Liver (tissue), 3 donors: ENCODE measurements at regions not wholly inside any gene's neighbourhood (a gene's known extent, or its start where the extent isn't known, plus 50 kb on each side); places are given as distances from the start of the nearest gene placed in this dataset.

ENCODE experiments used
- JUND ChIP-seq, 2 donors: IDR thresholded peaks; 2 replicates each; pipeline ENCODE4 v1.6.1; 2016; ENCODE audit warnings: antibody characterized with exemption in 2 of 2
- RAD21 ChIP-seq, 2 donors: IDR thresholded peaks; 2 replicates each; pipeline ENCODE4 v1.6.1; 2016; ENCODE audit warnings: antibody characterized with exemption in 2 of 2, mild to moderate bottlenecking in 2 of 2
- RXRA ChIP-seq, 2 donors: IDR thresholded peaks; 2 replicates each; pipeline ENCODE4 v1.6.1; 2017 to 2018; ENCODE audit warnings: antibody characterized with exemption in 2 of 2, mild to moderate bottlenecking in 1 of 2
- TAF1 ChIP-seq: conservative IDR thresholded peaks from 2 replicates; pipeline ENCODE4 v1.6.1; 2016; ENCODE audit warnings: antibody characterized with exemption, mild to moderate bottlenecking
- TF ChIP-seq, protein P1 (sequence below): fragments of 150-350 bp; IDR thresholded peaks from 2 replicates; pipeline ENCODE4 v1.5.1; 2017; ENCODE audit warnings: improper control_type of control experiment, low read depth, low read length; ENCODE audit not compliant: missing input control
- TF ChIP-seq, protein P2 (sequence below): IDR thresholded peaks from 2 replicates; pipeline ENCODE4 v1.6.1; 2016; ENCODE audit warnings: antibody characterized with exemption
- TF ChIP-seq, protein P3 (sequence below): IDR thresholded peaks from 2 replicates; pipeline ENCODE4 v1.6.1; 2016; ENCODE audit warnings: antibody characterized with exemption
- TF ChIP-seq, protein P4 (sequence below): IDR thresholded peaks from 2 replicates; pipeline ENCODE4 v1.6.1; 2016; ENCODE audit warnings: antibody characterized with exemption
- donor health status: healthy.
- donor health status: healthy.

DNA sequence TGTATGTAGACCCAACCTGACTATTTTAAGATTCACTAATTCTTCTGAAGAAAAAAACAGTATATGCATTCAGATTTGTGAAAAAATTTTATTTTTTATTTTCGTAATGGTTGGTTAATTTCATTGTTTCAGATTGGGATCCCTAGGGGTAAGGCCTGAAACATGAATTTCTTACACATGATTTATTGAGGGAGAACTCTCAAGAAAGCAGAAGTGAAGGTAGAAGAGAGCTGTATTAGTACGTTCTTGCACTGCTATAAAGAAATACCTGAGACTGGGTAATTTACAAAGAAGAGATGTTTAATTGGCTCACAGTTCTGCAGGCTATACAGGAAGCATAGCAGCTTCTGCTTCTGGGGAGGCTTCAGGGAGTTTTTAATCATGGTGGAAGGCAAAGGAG lies 611.9 kb upstream of the TECRL start:
- TF ChIP-seq, protein P1, sequence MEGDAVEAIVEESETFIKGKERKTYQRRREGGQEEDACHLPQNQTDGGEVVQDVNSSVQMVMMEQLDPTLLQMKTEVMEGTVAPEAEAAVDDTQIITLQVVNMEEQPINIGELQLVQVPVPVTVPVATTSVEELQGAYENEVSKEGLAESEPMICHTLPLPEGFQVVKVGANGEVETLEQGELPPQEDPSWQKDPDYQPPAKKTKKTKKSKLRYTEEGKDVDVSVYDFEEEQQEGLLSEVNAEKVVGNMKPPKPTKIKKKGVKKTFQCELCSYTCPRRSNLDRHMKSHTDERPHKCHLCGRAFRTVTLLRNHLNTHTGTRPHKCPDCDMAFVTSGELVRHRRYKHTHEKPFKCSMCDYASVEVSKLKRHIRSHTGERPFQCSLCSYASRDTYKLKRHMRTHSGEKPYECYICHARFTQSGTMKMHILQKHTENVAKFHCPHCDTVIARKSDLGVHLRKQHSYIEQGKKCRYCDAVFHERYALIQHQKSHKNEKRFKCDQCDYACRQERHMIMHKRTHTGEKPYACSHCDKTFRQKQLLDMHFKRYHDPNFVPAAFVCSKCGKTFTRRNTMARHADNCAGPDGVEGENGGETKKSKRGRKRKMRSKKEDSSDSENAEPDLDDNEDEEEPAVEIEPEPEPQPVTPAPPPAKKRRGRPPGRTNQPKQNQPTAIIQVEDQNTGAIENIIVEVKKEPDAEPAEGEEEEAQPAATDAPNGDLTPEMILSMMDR: no peak
- no peak for TF ChIP-seq RXRA (IDR thresholded peaks at IDR 0.05)
- TF ChIP-seq JUND (IDR thresholded peaks at IDR 0.05): no peak
- no peak for TF ChIP-seq TAF1
- no peak for TF ChIP-seq RAD21 (IDR thresholded peaks at IDR 0.05)
- TF ChIP-seq, protein P2, sequence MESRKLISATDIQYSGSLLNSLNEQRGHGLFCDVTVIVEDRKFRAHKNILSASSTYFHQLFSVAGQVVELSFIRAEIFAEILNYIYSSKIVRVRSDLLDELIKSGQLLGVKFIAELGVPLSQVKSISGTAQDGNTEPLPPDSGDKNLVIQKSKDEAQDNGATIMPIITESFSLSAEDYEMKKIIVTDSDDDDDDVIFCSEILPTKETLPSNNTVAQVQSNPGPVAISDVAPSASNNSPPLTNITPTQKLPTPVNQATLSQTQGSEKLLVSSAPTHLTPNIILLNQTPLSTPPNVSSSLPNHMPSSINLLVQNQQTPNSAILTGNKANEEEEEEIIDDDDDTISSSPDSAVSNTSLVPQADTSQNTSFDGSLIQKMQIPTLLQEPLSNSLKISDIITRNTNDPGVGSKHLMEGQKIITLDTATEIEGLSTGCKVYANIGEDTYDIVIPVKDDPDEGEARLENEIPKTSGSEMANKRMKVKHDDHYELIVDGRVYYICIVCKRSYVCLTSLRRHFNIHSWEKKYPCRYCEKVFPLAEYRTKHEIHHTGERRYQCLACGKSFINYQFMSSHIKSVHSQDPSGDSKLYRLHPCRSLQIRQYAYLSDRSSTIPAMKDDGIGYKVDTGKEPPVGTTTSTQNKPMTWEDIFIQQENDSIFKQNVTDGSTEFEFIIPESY: no peak
- TF ChIP-seq, protein P3, sequence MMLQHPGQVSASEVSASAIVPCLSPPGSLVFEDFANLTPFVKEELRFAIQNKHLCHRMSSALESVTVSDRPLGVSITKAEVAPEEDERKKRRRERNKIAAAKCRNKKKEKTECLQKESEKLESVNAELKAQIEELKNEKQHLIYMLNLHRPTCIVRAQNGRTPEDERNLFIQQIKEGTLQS: no peak
- TF ChIP-seq, protein P4, sequence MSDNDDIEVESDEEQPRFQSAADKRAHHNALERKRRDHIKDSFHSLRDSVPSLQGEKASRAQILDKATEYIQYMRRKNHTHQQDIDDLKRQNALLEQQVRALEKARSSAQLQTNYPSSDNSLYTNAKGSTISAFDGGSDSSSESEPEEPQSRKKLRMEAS: no peak
